Thyroid gland (tissue), 4 donors: ENCODE measurements at regions not wholly inside any gene's neighbourhood (a gene's known extent, or its start where the extent isn't known, plus 50 kb on each side); places are given as distances from the start of the nearest gene placed in this dataset.

Source experiments
- POLR2A ChIP-seq, 2 donors: fragments of 450-650 bp; IDR thresholded peaks; one replicate each; pipeline ENCODE4 v1.6.1; 2017; ENCODE audit warnings: antibody characterized with exemption in 2 of 2, mild to moderate bottlenecking in 2 of 2, moderate library complexity in 1 of 2
- TF ChIP-seq, protein P1 (sequence below), 6 experiments: fragments of 200-600 bp in 3 of 6; fragments of 450-650 bp in 3 of 6; sonication (generic) in 3 of 6; IDR thresholded peaks; one replicate each; pipeline ENCODE4 v1.5.1; 2016 to 2019; ENCODE audit warnings: antibody characterized with exemption in 6 of 6, mild to moderate bottlenecking in 2 of 6, inconsistent platforms in 1 of 6, moderate library complexity in 1 of 6

DNA sequence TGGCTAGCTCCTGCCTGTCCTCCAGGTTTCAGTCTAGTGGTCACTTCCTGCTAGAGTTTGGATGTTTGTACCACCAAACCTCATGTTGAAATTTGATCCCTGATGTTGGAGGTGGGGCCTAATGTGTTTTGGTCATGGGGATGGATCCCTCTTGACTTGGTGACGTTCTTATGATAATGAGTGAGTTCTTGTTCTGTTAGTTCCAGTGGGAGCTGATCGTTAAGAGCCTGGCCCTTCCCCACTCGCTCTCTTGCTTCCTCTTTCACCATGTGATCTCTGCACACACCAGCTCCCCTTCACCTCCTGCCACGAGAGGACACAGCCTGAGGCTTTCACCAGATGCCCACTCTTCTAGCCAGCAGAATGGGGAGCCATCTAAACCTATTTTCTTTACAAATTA is 86.8 kb upstream of the SCEL start:
- TF ChIP-seq, protein P1, sequence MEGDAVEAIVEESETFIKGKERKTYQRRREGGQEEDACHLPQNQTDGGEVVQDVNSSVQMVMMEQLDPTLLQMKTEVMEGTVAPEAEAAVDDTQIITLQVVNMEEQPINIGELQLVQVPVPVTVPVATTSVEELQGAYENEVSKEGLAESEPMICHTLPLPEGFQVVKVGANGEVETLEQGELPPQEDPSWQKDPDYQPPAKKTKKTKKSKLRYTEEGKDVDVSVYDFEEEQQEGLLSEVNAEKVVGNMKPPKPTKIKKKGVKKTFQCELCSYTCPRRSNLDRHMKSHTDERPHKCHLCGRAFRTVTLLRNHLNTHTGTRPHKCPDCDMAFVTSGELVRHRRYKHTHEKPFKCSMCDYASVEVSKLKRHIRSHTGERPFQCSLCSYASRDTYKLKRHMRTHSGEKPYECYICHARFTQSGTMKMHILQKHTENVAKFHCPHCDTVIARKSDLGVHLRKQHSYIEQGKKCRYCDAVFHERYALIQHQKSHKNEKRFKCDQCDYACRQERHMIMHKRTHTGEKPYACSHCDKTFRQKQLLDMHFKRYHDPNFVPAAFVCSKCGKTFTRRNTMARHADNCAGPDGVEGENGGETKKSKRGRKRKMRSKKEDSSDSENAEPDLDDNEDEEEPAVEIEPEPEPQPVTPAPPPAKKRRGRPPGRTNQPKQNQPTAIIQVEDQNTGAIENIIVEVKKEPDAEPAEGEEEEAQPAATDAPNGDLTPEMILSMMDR (IDR thresholded peaks at IDR 0.05) = no peak
- TF ChIP-seq POLR2A (IDR thresholded peaks at IDR 0.05) = no peak
